ENCODE measurements at regions not wholly inside any gene's neighbourhood (a gene's known extent, or its start where the extent isn't known, plus 50 kb on each side); places are given as distances from the start of the nearest gene placed in this dataset.

DNA sequence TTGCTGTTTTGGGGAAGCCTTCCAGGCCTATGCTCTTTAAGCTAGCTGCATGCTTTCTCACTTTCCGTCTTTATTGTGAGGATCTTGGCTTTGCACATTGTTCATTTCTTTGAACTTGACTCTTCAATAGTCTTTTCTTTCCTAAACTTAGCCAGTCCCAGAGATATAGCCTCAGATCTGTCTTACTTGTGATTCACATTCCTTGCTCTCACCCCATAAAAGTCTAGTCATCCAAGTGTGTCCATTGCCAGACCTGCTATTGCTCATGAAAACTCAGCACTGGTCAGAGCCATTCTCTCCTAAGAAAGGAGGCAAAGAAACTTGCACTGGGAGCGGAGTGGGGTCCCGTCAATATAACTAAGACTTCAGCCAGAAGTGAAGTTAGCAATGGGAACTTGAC, 275.0 kb upstream of the CTSO start:
- no peak for DNase-seq
- no peak overlapping the region for H3K27ac ChIP-seq (ENCODE audit: low read length)

DNA sequence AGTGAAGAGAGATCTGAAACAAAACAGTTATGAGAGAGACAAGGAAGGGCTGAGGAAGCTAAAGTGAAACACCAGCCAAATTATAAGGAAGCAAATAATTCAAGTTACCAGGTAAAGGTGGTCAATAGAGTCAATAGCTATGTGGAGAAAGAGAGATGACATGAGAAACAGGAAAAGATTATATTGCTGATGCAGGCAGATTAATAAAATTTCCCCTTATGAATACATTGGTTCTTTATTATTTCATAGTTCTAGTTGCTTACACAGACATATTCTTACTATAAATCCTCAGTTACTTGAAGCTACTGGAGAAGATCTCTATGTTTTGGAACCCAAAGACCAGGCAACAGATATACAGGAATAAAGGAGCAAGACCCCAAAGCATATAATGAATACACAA, 273.7 kb upstream of the CTSO start:
- H3K4me3 ChIP-seq (ENCODE audit: low read depth in 1 of 2, low read length in 2 of 2), result no peak overlapping the region
- H3K36me3 ChIP-seq (ENCODE audit: insufficient read depth, low read length), result no peaks in the 10 kb centered on the region
- no peak overlapping the region for H3K9ac ChIP-seq (ENCODE audit: low read depth, low read length)
- H3K79me2 ChIP-seq (ENCODE audit: insufficient read depth, low read length), result no peaks in the 10 kb centered on the region
- TF ChIP-seq EZH2 (IDR thresholded peaks at IDR 0.05; ENCODE audit: borderline replicate concordance, low read depth, low read length, severe bottlenecking), result no peak
- TF ChIP-seq, protein P1, sequence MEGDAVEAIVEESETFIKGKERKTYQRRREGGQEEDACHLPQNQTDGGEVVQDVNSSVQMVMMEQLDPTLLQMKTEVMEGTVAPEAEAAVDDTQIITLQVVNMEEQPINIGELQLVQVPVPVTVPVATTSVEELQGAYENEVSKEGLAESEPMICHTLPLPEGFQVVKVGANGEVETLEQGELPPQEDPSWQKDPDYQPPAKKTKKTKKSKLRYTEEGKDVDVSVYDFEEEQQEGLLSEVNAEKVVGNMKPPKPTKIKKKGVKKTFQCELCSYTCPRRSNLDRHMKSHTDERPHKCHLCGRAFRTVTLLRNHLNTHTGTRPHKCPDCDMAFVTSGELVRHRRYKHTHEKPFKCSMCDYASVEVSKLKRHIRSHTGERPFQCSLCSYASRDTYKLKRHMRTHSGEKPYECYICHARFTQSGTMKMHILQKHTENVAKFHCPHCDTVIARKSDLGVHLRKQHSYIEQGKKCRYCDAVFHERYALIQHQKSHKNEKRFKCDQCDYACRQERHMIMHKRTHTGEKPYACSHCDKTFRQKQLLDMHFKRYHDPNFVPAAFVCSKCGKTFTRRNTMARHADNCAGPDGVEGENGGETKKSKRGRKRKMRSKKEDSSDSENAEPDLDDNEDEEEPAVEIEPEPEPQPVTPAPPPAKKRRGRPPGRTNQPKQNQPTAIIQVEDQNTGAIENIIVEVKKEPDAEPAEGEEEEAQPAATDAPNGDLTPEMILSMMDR (IDR thresholded peaks at IDR 0.05; ENCODE audit: borderline replicate concordance, extremely low read depth, low read length, poor library complexity, severe bottlenecking), result no peak
- DNase-seq, result no peak
- no peaks in the 10 kb centered on the region for H3K4me1 ChIP-seq (ENCODE audit: insufficient read depth, low read length)
- no peaks in the 10 kb centered on the region for H4K20me1 ChIP-seq (ENCODE audit: insufficient read depth, low read length)
- no peak overlapping the region for H3K4me2 ChIP-seq (ENCODE audit: insufficient read depth, low read length)
- H3K9me3 ChIP-seq (ENCODE audit: insufficient read depth, low read length, severe bottlenecking), result no peaks in the 10 kb centered on the region
- no peak overlapping the region for H2AFZ ChIP-seq (ENCODE audit: low read depth, low read length)
- H3K27me3 ChIP-seq (ENCODE audit: insufficient read depth, low read length, poor library complexity), result no peaks in the 10 kb centered on the region
- H3K27ac ChIP-seq (ENCODE audit: low read length), result no peak overlapping the region
- ATAC-seq (ENCODE audit: insufficient read depth, low read depth), result no peak

More for the DNA sequence above, 275.0 kb upstream of the CTSO start:
- H2AFZ ChIP-seq (ENCODE audit: low read depth, low read length), result no peak overlapping the region
- H3K79me2 ChIP-seq (ENCODE audit: insufficient read depth, low read length), result no peaks in the 10 kb centered on the region
- no peak overlapping the region for H3K4me2 ChIP-seq (ENCODE audit: insufficient read depth, low read length)
- no peaks in the 10 kb centered on the region for H4K20me1 ChIP-seq (ENCODE audit: insufficient read depth, low read length)
- no peak for ATAC-seq (ENCODE audit: insufficient read depth, low read depth)
- no peak for TF ChIP-seq EZH2 (IDR thresholded peaks at IDR 0.05; ENCODE audit: borderline replicate concordance, low read depth, low read length, severe bottlenecking)
- TF ChIP-seq, protein P1 (IDR thresholded peaks at IDR 0.05; ENCODE audit: borderline replicate concordance, extremely low read depth, low read length, poor library complexity, severe bottlenecking), result no peak
- H3K9ac ChIP-seq (ENCODE audit: low read depth, low read length), result no peak overlapping the region
- no peaks in the 10 kb centered on the region for H3K36me3 ChIP-seq (ENCODE audit: insufficient read depth, low read length)
- H3K27me3 ChIP-seq (ENCODE audit: insufficient read depth, low read length, poor library complexity), result no peaks in the 10 kb centered on the region
- no peak overlapping the region for H3K4me3 ChIP-seq (ENCODE audit: low read depth in 1 of 2, low read length in 2 of 2)
- no peaks in the 10 kb centered on the region for H3K4me1 ChIP-seq (ENCODE audit: insufficient read depth, low read length)
- no peaks in the 10 kb centered on the region for H3K9me3 ChIP-seq (ENCODE audit: insufficient read depth, low read length, severe bottlenecking)

DNA sequence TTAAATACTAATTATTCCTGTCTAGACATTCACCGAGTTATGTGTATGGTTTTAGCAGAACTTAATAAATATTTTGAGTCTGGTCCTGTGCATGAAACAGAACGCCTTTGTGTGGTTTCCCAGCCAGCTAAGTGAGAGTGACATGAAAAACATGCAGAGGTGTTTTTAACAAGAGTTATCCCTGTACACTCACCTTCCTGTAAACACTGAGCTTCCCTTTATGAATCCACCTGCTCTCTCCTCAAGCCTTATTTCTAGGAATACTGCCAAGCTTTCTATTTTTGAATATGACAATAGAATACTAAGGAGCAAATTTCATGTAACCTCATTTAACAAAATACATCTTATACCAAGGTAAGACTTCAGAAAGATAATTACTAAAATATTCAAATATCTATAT, 270.3 kb upstream of the CTSO start:
- no peaks in the 10 kb centered on the region for H3K36me3 ChIP-seq (ENCODE audit: insufficient read depth, low read length)
- no peaks in the 10 kb centered on the region for H3K27me3 ChIP-seq (ENCODE audit: insufficient read depth, low read length, poor library complexity)
- ATAC-seq (ENCODE audit: insufficient read depth, low read depth), result no peak
- no peak overlapping the region for H2AFZ ChIP-seq (ENCODE audit: low read depth, low read length)
- no peak overlapping the region for H3K27ac ChIP-seq (ENCODE audit: low read length)
- no peaks in the 10 kb centered on the region for H3K9me3 ChIP-seq (ENCODE audit: insufficient read depth, low read length, severe bottlenecking)
- TF ChIP-seq, protein P1 (IDR thresholded peaks at IDR 0.05; ENCODE audit: borderline replicate concordance, extremely low read depth, low read length, poor library complexity, severe bottlenecking), result no peak
- TF ChIP-seq EZH2 (IDR thresholded peaks at IDR 0.05; ENCODE audit: borderline replicate concordance, low read depth, low read length, severe bottlenecking), result no peak
- H3K4me3 ChIP-seq (ENCODE audit: low read depth in 1 of 2, low read length in 2 of 2), result no peak overlapping the region
- H3K4me2 ChIP-seq (ENCODE audit: insufficient read depth, low read length), result no peak overlapping the region
- no peak overlapping the region for H3K9ac ChIP-seq (ENCODE audit: low read depth, low read length)
- H4K20me1 ChIP-seq (ENCODE audit: insufficient read depth, low read length), result no peaks in the 10 kb centered on the region
- no peaks in the 10 kb centered on the region for H3K4me1 ChIP-seq (ENCODE audit: insufficient read depth, low read length)
- no peaks in the 10 kb centered on the region for H3K79me2 ChIP-seq (ENCODE audit: insufficient read depth, low read length)
- no peak for DNase-seq

DNA sequence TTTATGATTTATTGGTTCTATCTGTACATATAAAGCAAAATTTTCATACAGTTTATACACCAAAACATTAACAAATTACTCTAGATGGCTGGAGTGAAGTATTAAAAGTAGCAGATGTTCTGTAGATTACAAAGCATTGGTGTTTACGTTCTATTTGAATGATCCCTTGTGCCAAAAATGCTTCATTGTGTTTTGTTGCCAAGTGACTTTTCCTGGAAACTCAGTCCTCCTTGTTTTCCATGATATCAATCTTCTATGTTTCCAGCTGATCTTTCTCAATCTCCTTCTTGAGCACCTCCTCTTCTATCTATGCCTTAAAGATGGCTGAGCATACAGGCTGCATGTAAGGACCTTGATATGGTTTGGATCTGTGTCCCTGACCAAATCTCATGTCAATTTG, 263.6 kb upstream of the CTSO start:
- H3K27ac ChIP-seq (ENCODE audit: low read length), result no peak overlapping the region
- no peaks in the 10 kb centered on the region for H3K36me3 ChIP-seq (ENCODE audit: insufficient read depth, low read length)
- TF ChIP-seq, protein P1 (IDR thresholded peaks at IDR 0.05; ENCODE audit: borderline replicate concordance, extremely low read depth, low read length, poor library complexity, severe bottlenecking), result no peak
- TF ChIP-seq EZH2 (IDR thresholded peaks at IDR 0.05; ENCODE audit: borderline replicate concordance, low read depth, low read length, severe bottlenecking), result no peak
- H3K79me2 ChIP-seq (ENCODE audit: insufficient read depth, low read length), result no peaks in the 10 kb centered on the region
- no peak overlapping the region for H3K4me2 ChIP-seq (ENCODE audit: insufficient read depth, low read length)
- H3K9ac ChIP-seq (ENCODE audit: low read depth, low read length), result no peak overlapping the region
- H3K4me1 ChIP-seq (ENCODE audit: insufficient read depth, low read length), result no peaks in the 10 kb centered on the region
- no peaks in the 10 kb centered on the region for H3K27me3 ChIP-seq (ENCODE audit: insufficient read depth, low read length, poor library complexity)
- DNase-seq (no peak), ATAC-seq (ENCODE audit: insufficient read depth, low read depth) (no peak)
- no peaks in the 10 kb centered on the region for H3K9me3 ChIP-seq (ENCODE audit: insufficient read depth, low read length, severe bottlenecking)
- H3K4me3 ChIP-seq (ENCODE audit: low read depth in 1 of 2, low read length in 2 of 2), result no peak overlapping the region
- no peaks in the 10 kb centered on the region for H4K20me1 ChIP-seq (ENCODE audit: insufficient read depth, low read length)
- no peak overlapping the region for H2AFZ ChIP-seq (ENCODE audit: low read depth, low read length)
